Ovary (tissue), 3 donors: ENCODE measurements at regions not wholly inside any gene's neighbourhood (a gene's known extent, or its start where the extent isn't known, plus 50 kb on each side); places are given as distances from the start of the nearest gene placed in this dataset.

Experiments used
- CTCF ChIP-seq, 3 donors: fragments of 450-650 bp in 2 of 3; fragments of 200-600 bp in 1 of 3; IDR thresholded peaks; one replicate each; pipeline versions ENCODE4 v1.5.1 to v1.8.0; 2016 to 2022; ENCODE audit warnings: antibody characterized with exemption in 3 of 3, mild to moderate bottlenecking in 1 of 3
- POLR2A ChIP-seq: fragments of 450-650 bp; IDR thresholded peaks from one replicate; pipeline ENCODE4 v1.6.1; 2017; ENCODE audit warnings: antibody characterized with exemption, mild to moderate bottlenecking, moderate library complexity
- donor health status: DM: no; HTN: no; CAD: no.

- TF ChIP-seq POLR2A (no peak), CTCF (IDR thresholded peaks at IDR 0.05) (no peak)
Measured at GRCh38 chr4:1501754-1502500, 95.7 kb upstream of the NKX1-1 start.
